ENCODE measurements at regions not wholly inside any gene's neighbourhood (a gene's known extent, or its start where the extent isn't known, plus 50 kb on each side); places are given as distances from the start of the nearest gene placed in this dataset.

- H3K4me3 ChIP-seq (ENCODE audit: low read length in 3 of 3), result no peak overlapping the region
- no peaks in the 10 kb centered on the region for H3K27me3 ChIP-seq (ENCODE audit: control insufficient read depth in 3 of 3, insufficient read depth in 3 of 3, low read length in 3 of 3)
- peaks cover 0 to 4% (median 0%) of the 10 kb centered on the region in 3 donors for H3K9me3 ChIP-seq (ENCODE audit: control insufficient read depth in 3 of 3, low read length in 3 of 3)
- H3K36me3 ChIP-seq (ENCODE audit: control insufficient read depth in 3 of 3, insufficient read depth in 3 of 3, low read length in 3 of 3), result no peaks in the 10 kb centered on the region
- no peaks in the 10 kb centered on the region for H3K4me1 ChIP-seq (ENCODE audit: control insufficient read depth in 3 of 3, insufficient read depth in 3 of 3, low read length in 3 of 3)
- H3K9ac ChIP-seq (ENCODE audit: low read depth in 1 of 3, low read length in 3 of 3), result no peak overlapping the region
- H3K27ac ChIP-seq (ENCODE audit: low read depth, low read length), result no peak overlapping the region
These were observed 101.1 kb upstream of the SLC7A1 start for GRCh38 chr13:29696606-29697005.

DNA sequence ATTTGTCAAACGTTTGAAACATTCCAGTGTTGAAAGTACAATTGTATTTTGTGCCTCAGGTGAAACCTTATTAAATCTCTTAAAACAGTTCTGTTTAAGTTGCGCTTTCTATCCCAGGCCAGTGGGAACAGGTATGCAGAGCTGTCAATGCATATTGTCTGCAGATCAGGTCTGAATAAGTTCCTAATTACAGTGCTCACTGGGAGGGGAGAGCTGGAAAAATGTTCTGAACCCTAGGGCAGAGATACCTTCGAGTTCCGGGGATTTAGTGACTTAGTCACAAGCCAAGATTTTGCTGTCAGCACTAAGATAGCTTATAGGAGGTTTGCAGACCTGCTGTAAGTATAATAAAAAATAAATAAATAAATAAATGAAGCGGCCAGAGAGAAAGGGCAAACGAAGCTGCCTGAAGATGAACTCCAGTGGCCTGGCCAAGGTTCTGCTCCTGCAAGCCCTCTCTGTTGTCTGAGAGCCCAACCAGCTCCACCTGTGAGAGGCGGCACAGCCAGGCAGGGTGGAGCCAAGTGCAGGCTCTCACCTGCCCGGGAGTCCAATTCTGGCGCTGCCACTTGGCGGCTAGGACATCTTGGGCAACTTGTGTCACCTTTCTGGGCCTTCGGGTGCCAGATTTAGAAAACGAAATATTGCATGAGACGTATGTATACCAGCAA is 97.9 kb upstream of the SLC7A1 start:
- Histone ChIP-seq H3K27ac (ENCODE audit: low read depth, low read length) (no peak overlapping the region), H3K4me1 (ENCODE audit: control insufficient read depth in 3 of 3, insufficient read depth in 3 of 3, low read length in 3 of 3) (no peaks in the 10 kb centered on the region), H3K9me3 (ENCODE audit: control insufficient read depth in 3 of 3, low read length in 3 of 3) (peaks cover 0 to 4% (median 0%) of the 10 kb centered on the region in 3 donors), H3K9ac (ENCODE audit: low read depth in 1 of 3, low read length in 3 of 3) (no peak overlapping the region), H3K4me3 (ENCODE audit: low read length in 3 of 3) (no peak overlapping the region), H3K36me3 (ENCODE audit: control insufficient read depth in 3 of 3, insufficient read depth in 3 of 3, low read length in 3 of 3) (no peaks in the 10 kb centered on the region), H3K27me3 (ENCODE audit: control insufficient read depth in 3 of 3, insufficient read depth in 3 of 3, low read length in 3 of 3) (no peaks in the 10 kb centered on the region)

DNA sequence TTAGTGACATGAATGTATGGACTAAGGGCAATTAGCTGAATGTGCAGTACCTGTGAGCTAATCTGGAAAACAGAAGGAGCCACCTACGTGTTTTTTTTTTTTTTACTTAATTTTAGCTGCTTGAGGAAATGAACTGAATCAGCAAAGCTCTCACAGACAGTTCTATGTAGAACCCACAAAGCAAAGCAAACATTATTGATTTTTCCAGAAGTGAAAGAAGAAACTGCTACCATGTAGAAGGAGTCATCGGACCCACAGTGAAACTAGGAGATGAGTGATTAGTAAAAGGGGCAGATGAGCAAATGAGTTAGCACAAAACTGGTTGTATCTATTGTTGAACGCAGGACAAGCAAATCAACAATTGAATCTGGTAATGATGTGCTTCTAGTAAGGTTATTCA is 94.1 kb upstream of the SLC7A1 start:
- Histone ChIP-seq H3K9me3 (ENCODE audit: control insufficient read depth in 3 of 3, low read length in 3 of 3) (no peaks in the 10 kb centered on the region), H3K4me1 (ENCODE audit: control insufficient read depth in 3 of 3, insufficient read depth in 3 of 3, low read length in 3 of 3) (no peaks in the 10 kb centered on the region), H3K4me3 (ENCODE audit: low read length in 3 of 3) (no peak overlapping the region), H3K9ac (ENCODE audit: low read depth in 1 of 3, low read length in 3 of 3) (no peak overlapping the region), H3K36me3 (ENCODE audit: control insufficient read depth in 3 of 3, insufficient read depth in 3 of 3, low read length in 3 of 3) (no peaks in the 10 kb centered on the region), H3K27ac (ENCODE audit: low read depth, low read length) (no peak overlapping the region), H3K27me3 (ENCODE audit: control insufficient read depth in 3 of 3, insufficient read depth in 3 of 3, low read length in 3 of 3) (no peaks in the 10 kb centered on the region)

GRCh38 chr13:29688193-29688592 is 92.7 kb upstream of the SLC7A1 start:
- Histone ChIP-seq H3K9ac (ENCODE audit: low read depth in 1 of 3, low read length in 3 of 3) (no peak overlapping the region), H3K27ac (ENCODE audit: low read depth, low read length) (no peak overlapping the region), H3K4me1 (ENCODE audit: control insufficient read depth in 3 of 3, insufficient read depth in 3 of 3, low read length in 3 of 3) (no peaks in the 10 kb centered on the region), H3K4me3 (ENCODE audit: low read length in 3 of 3) (no peak overlapping the region), H3K9me3 (ENCODE audit: control insufficient read depth in 3 of 3, low read length in 3 of 3) (no peaks in the 10 kb centered on the region), H3K36me3 (ENCODE audit: control insufficient read depth in 3 of 3, insufficient read depth in 3 of 3, low read length in 3 of 3) (no peaks in the 10 kb centered on the region), H3K27me3 (ENCODE audit: control insufficient read depth in 3 of 3, insufficient read depth in 3 of 3, low read length in 3 of 3) (no peaks in the 10 kb centered on the region)

DNA sequence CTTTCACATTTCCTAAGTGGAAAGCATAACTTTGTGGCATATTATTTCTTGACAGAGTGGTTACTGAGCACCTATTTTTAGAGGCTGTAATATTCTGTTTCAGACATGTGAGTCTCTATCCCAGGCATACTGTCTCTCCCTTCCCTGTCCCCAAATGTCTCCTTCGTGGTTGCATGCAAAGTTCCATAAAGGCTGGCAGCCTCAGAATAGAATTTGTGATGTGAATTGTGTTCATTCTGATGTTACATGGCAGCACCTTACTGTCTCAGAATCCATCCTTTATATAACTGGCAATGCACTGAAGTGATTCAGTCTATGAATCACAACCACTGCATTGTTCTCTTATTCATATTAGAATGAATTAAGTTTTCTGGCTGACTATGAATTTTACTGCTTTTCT is 89.0 kb upstream of the SLC7A1 start:
- Histone ChIP-seq H3K27ac (ENCODE audit: low read depth, low read length) (no peak overlapping the region), H3K9ac (ENCODE audit: low read depth in 1 of 3, low read length in 3 of 3) (no peak overlapping the region), H3K36me3 (ENCODE audit: control insufficient read depth in 3 of 3, insufficient read depth in 3 of 3, low read length in 3 of 3) (no peaks in the 10 kb centered on the region), H3K4me3 (ENCODE audit: low read length in 3 of 3) (no peak overlapping the region), H3K9me3 (ENCODE audit: control insufficient read depth in 3 of 3, low read length in 3 of 3) (no peaks in the 10 kb centered on the region), H3K27me3 (ENCODE audit: control insufficient read depth in 3 of 3, insufficient read depth in 3 of 3, low read length in 3 of 3) (no peaks in the 10 kb centered on the region), H3K4me1 (ENCODE audit: control insufficient read depth in 3 of 3, insufficient read depth in 3 of 3, low read length in 3 of 3) (no peaks in the 10 kb centered on the region)

- Histone ChIP-seq H3K36me3 (ENCODE audit: control insufficient read depth in 3 of 3, insufficient read depth in 3 of 3, low read length in 3 of 3) (no peaks in the 10 kb centered on the region), H3K4me3 (ENCODE audit: low read length in 3 of 3) (no peak overlapping the region), H3K4me1 (ENCODE audit: control insufficient read depth in 3 of 3, insufficient read depth in 3 of 3, low read length in 3 of 3) (no peaks in the 10 kb centered on the region), H3K27ac (ENCODE audit: low read depth, low read length) (no peak overlapping the region), H3K27me3 (ENCODE audit: control insufficient read depth in 3 of 3, insufficient read depth in 3 of 3, low read length in 3 of 3) (no peaks in the 10 kb centered on the region), H3K9ac (ENCODE audit: low read depth in 1 of 3, low read length in 3 of 3) (no peak overlapping the region), H3K9me3 (ENCODE audit: control insufficient read depth in 3 of 3, low read length in 3 of 3) (no peaks in the 10 kb centered on the region)
These were observed 87.6 kb upstream of the SLC7A1 start for GRCh38 chr13:29683041-29683440.

GRCh38 chr13:29681864-29682263 is 86.4 kb upstream of the SLC7A1 start:
- no peaks in the 10 kb centered on the region for H3K9me3 ChIP-seq (ENCODE audit: control insufficient read depth in 3 of 3, low read length in 3 of 3)
- H3K27me3 ChIP-seq (ENCODE audit: control insufficient read depth in 3 of 3, insufficient read depth in 3 of 3, low read length in 3 of 3), result no peaks in the 10 kb centered on the region
- no peak overlapping the region for H3K4me3 ChIP-seq (ENCODE audit: low read length in 3 of 3)
- H3K27ac ChIP-seq (ENCODE audit: low read depth, low read length), result no peak overlapping the region
- no peaks in the 10 kb centered on the region for H3K36me3 ChIP-seq (ENCODE audit: control insufficient read depth in 3 of 3, insufficient read depth in 3 of 3, low read length in 3 of 3)
- no peak overlapping the region for H3K9ac ChIP-seq (ENCODE audit: low read depth in 1 of 3, low read length in 3 of 3)
- H3K4me1 ChIP-seq (ENCODE audit: control insufficient read depth in 3 of 3, insufficient read depth in 3 of 3, low read length in 3 of 3), result no peaks in the 10 kb centered on the region

- Histone ChIP-seq H3K4me3 (ENCODE audit: low read length in 3 of 3) (no peak overlapping the region), H3K4me1 (ENCODE audit: control insufficient read depth in 3 of 3, insufficient read depth in 3 of 3, low read length in 3 of 3) (no peaks in the 10 kb centered on the region), H3K27me3 (ENCODE audit: control insufficient read depth in 3 of 3, insufficient read depth in 3 of 3, low read length in 3 of 3) (no peaks in the 10 kb centered on the region), H3K9me3 (ENCODE audit: control insufficient read depth in 3 of 3, low read length in 3 of 3) (no peaks in the 10 kb centered on the region), H3K27ac (ENCODE audit: low read depth, low read length) (no peak overlapping the region), H3K9ac (ENCODE audit: low read depth in 1 of 3, low read length in 3 of 3) (no peak overlapping the region), H3K36me3 (ENCODE audit: control insufficient read depth in 3 of 3, insufficient read depth in 3 of 3, low read length in 3 of 3) (no peaks in the 10 kb centered on the region)
These were observed 84.0 kb upstream of the SLC7A1 start for GRCh38 chr13:29679396-29680053.

- Histone ChIP-seq H3K27me3 (ENCODE audit: control insufficient read depth in 3 of 3, insufficient read depth in 3 of 3, low read length in 3 of 3) (no peaks in the 10 kb centered on the region), H3K4me1 (ENCODE audit: control insufficient read depth in 3 of 3, insufficient read depth in 3 of 3, low read length in 3 of 3) (no peaks in the 10 kb centered on the region), H3K9ac (ENCODE audit: low read depth in 1 of 3, low read length in 3 of 3) (no peak overlapping the region), H3K9me3 (ENCODE audit: control insufficient read depth in 3 of 3, low read length in 3 of 3) (no peaks in the 10 kb centered on the region), H3K4me3 (ENCODE audit: low read length in 3 of 3) (no peak overlapping the region), H3K27ac (ENCODE audit: low read depth, low read length) (no peak overlapping the region), H3K36me3 (ENCODE audit: control insufficient read depth in 3 of 3, insufficient read depth in 3 of 3, low read length in 3 of 3) (no peaks in the 10 kb centered on the region)
These were observed 82.1 kb upstream of the SLC7A1 start for GRCh38 chr13:29677627-29678026.

- Histone ChIP-seq H3K4me3 (ENCODE audit: low read length in 3 of 3) (no peak overlapping the region), H3K4me1 (ENCODE audit: control insufficient read depth in 3 of 3, insufficient read depth in 3 of 3, low read length in 3 of 3) (no peaks in the 10 kb centered on the region), H3K9ac (ENCODE audit: low read depth in 1 of 3, low read length in 3 of 3) (no peak overlapping the region)
These were observed 81.5 kb upstream of the SLC7A1 start for GRCh38 chr13:29676941-29677452.

More at GRCh38 chr13:29676941-29677452, 81.5 kb upstream of the SLC7A1 start:
- no peaks in the 10 kb centered on the region for H3K36me3 ChIP-seq (ENCODE audit: control insufficient read depth in 3 of 3, insufficient read depth in 3 of 3, low read length in 3 of 3)
- H3K27ac ChIP-seq (ENCODE audit: low read depth, low read length), result no peak overlapping the region
- H3K27me3 ChIP-seq (ENCODE audit: control insufficient read depth in 3 of 3, insufficient read depth in 3 of 3, low read length in 3 of 3), result no peaks in the 10 kb centered on the region
- H3K9me3 ChIP-seq (ENCODE audit: control insufficient read depth in 3 of 3, low read length in 3 of 3), result no peaks in the 10 kb centered on the region
